ENCODE measurements at regions not wholly inside any gene's neighbourhood (a gene's known extent, or its start where the extent isn't known, plus 50 kb on each side); places are given as distances from the start of the nearest gene placed in this dataset.

GRCh38 chr2:12399240-12399639 lies 317.5 kb upstream of the TRIB2 start:
- intact Hi-C loops (cut with DNase I) = no loop called here
- WGBS, 2 donors = 91% methylated on average over 3 of the region's 3 CpGs
- Histone ChIP-seq H3K9me3 (no peaks in the 10 kb centered on the region), H3K27ac (no peak overlapping the region), H3K4me1 (no peaks in the 10 kb centered on the region), H3K36me3 (no peaks in the 10 kb centered on the region), H3K4me3 (no peak overlapping the region), H3K27me3 (no peaks in the 10 kb centered on the region)
- TF ChIP-seq POLR2A (IDR thresholded peaks at IDR 0.05) (no peak), EP300 (IDR thresholded peaks at IDR 0.05) (no peak), POLR2AphosphoS5 (IDR thresholded peaks at IDR 0.05) (no peak), CTCF (IDR thresholded peaks at IDR 0.05) (no peak)
- DNase-seq = no peak

- no peak overlapping the region for H3K27ac ChIP-seq
- H3K36me3 ChIP-seq = no peaks in the 10 kb centered on the region
- H3K4me1 ChIP-seq = no peaks in the 10 kb centered on the region
- DNase-seq = no peak
- no peaks in the 10 kb centered on the region for H3K9me3 ChIP-seq
- H3K4me3 ChIP-seq = no peak overlapping the region
- no peaks in the 10 kb centered on the region for H3K27me3 ChIP-seq
- intact Hi-C loops (cut with DNase I) = no loop called here
- TF ChIP-seq POLR2AphosphoS5 (IDR thresholded peaks at IDR 0.05) (no peak), EP300 (IDR thresholded peaks at IDR 0.05) (no peak), POLR2A (IDR thresholded peaks at IDR 0.05) (no peak), CTCF (IDR thresholded peaks at IDR 0.05) (no peak)
- WGBS, 2 donors = 77 to 91% methylated on average over 3 of the region's 3 CpGs
These were observed 316.2 kb upstream of the TRIB2 start for GRCh38 chr2:12400543-12400942.

- Histone ChIP-seq H3K4me1 (no peaks in the 10 kb centered on the region), H3K9me3 (no peaks in the 10 kb centered on the region), H3K36me3 (no peaks in the 10 kb centered on the region), H3K27me3 (no peaks in the 10 kb centered on the region), H3K4me3 (no peak overlapping the region), H3K27ac (no peak overlapping the region)
- TF ChIP-seq CTCF (IDR thresholded peaks at IDR 0.05) (no peak), EP300 (IDR thresholded peaks at IDR 0.05) (no peak), POLR2AphosphoS5 (IDR thresholded peaks at IDR 0.05) (no peak)
- intact Hi-C loops (cut with DNase I) = no loop called here
- 96% methylated on average over 5 of the region's 5 CpGs for WGBS, 2 donors
- no peak for DNase-seq
These were observed 314.1 kb upstream of the TRIB2 start for GRCh38 chr2:12402440-12403139.

DNA sequence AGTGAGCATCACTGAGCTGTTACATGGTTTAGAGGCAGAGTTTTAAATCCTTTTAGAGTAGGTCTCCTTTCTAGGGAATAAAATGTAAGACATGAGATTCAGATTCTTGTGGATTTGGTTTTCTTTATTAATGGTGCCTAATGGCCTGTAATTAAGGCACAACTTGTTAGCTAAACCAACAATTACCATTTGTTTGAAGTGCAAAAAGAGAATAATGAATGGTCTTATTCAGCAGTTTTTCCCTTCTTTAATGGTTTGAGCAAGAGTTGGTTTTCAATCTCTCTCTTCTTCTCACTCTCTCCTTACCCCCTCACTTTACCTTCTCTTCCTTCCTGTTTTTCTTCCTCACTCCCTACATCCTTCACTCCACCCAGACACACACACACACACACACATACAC lies 312.2 kb upstream of the TRIB2 start:
- H3K4me3 ChIP-seq = no peak overlapping the region

More for the DNA sequence above, 312.2 kb upstream of the TRIB2 start:
- Histone ChIP-seq H3K36me3 (no peaks in the 10 kb centered on the region), H3K27me3 (no peaks in the 10 kb centered on the region), H3K4me1 (no peaks in the 10 kb centered on the region), H3K9me3 (no peaks in the 10 kb centered on the region), H3K27ac (no peak overlapping the region)
- no peak for DNase-seq
- intact Hi-C loops (cut with DNase I) = no loop called here
- TF ChIP-seq POLR2A (IDR thresholded peaks at IDR 0.05) (no peak), CTCF (IDR thresholded peaks at IDR 0.05) (no peak), EP300 (IDR thresholded peaks at IDR 0.05) (no peak), POLR2AphosphoS5 (IDR thresholded peaks at IDR 0.05) (no peak)
